ENCODE measurements at regions not wholly inside any gene's neighbourhood (a gene's known extent, or its start where the extent isn't known, plus 50 kb on each side); places are given as distances from the start of the nearest gene placed in this dataset.

- no peaks in the 10 kb centered on the region for H3K9me3 ChIP-seq (replicated peaks in 1 of 2; ENCODE audit: control insufficient read depth in 2 of 2, insufficient read depth in 1 of 2, low read depth in 1 of 2, low read length in 2 of 2)
- no peaks in the 10 kb centered on the region for H3K79me1 ChIP-seq (ENCODE audit: low read depth, low read length)
- H3K27ac ChIP-seq (replicated peaks; ENCODE audit: low read length): no peak overlapping the region
- H3K18ac ChIP-seq (ENCODE audit: low read length): no peak overlapping the region
- no peak overlapping the region for H3K4ac ChIP-seq (ENCODE audit: low read length)
- DNase-seq (ENCODE audit: low spot score): no peak
- no CpG with 5 or more reads among the region's 4 CpGs for WGBS, 2 donors (ENCODE audit: extremely low coverage in 2 of 2, insufficient read length in 2 of 2, insufficient replicate concordance in 1 of 2)
- no peak overlapping the region for H2BK12ac ChIP-seq (ENCODE audit: low read length)
- H3K4me2 ChIP-seq (ENCODE audit: insufficient read depth, low read length, poor library complexity, severe bottlenecking): no peak overlapping the region
- no peak overlapping the region for H3K14ac ChIP-seq (ENCODE audit: low read length)
- no peak overlapping the region for H3K9ac ChIP-seq (ENCODE audit: low read depth, low read length, poor library complexity)
- peaks cover 0 to 6% of the 10 kb centered on the region in 2 donors for H3K4me1 ChIP-seq (ENCODE audit: control insufficient read depth in 2 of 2, insufficient read depth in 1 of 2, low read depth in 1 of 2, low read length in 2 of 2)
- no peak overlapping the region for H2BK5ac ChIP-seq (ENCODE audit: low read length)
- H2BK15ac ChIP-seq (ENCODE audit: low read length): no peak overlapping the region
- H2AFZ ChIP-seq (ENCODE audit: low read length): no peak overlapping the region
- H4K91ac ChIP-seq (ENCODE audit: low read depth, low read length, poor library complexity): no peak overlapping the region
- no peaks in the 10 kb centered on the region for H3K27me3 ChIP-seq (ENCODE audit: control insufficient read depth in 3 of 3, insufficient read depth in 3 of 3, low read depth in 1 of 3, low read length in 3 of 3)
- H3K4me3 ChIP-seq (ENCODE audit: low read length in 2 of 2): no peak overlapping the region
- H2BK120ac ChIP-seq (ENCODE audit: low read depth, low read length): no peak overlapping the region
- H3K23ac ChIP-seq (ENCODE audit: low read depth, low read length, poor library complexity): no peak overlapping the region
- H4K8ac ChIP-seq (ENCODE audit: low read depth, low read length): no peak overlapping the region
- H2AK5ac ChIP-seq (ENCODE audit: low read depth, low read length): no peak overlapping the region
- no peaks in the 10 kb centered on the region for H3K36me3 ChIP-seq (replicated peaks in 1 of 2; ENCODE audit: control insufficient read depth in 2 of 2, insufficient read depth in 2 of 2, low read length in 2 of 2)
These were observed 138.8 kb downstream of the MTPAP start for GRCh38 chr10:30210296-30210695.

- H3K23ac ChIP-seq (ENCODE audit: low read depth, low read length, poor library complexity): no peak overlapping the region
- H3K14ac ChIP-seq (ENCODE audit: low read length): no peak overlapping the region
- H3K36me3 ChIP-seq (replicated peaks in 1 of 2; ENCODE audit: control insufficient read depth in 2 of 2, insufficient read depth in 2 of 2, low read length in 2 of 2): no peaks in the 10 kb centered on the region
- no peak overlapping the region for H3K4ac ChIP-seq (ENCODE audit: low read length)
- no peaks in the 10 kb centered on the region for H3K79me1 ChIP-seq (ENCODE audit: low read depth, low read length)
- H3K9ac ChIP-seq (ENCODE audit: low read depth, low read length, poor library complexity): no peak overlapping the region
- H3K9me3 ChIP-seq (replicated peaks in 1 of 2; ENCODE audit: control insufficient read depth in 2 of 2, insufficient read depth in 1 of 2, low read depth in 1 of 2, low read length in 2 of 2): peaks cover 0 to 10% of the 10 kb centered on the region in 2 donors
- no peaks in the 10 kb centered on the region for H3K27me3 ChIP-seq (ENCODE audit: control insufficient read depth in 3 of 3, insufficient read depth in 3 of 3, low read depth in 1 of 3, low read length in 3 of 3)
- WGBS, 2 donors (ENCODE audit: extremely low coverage in 2 of 2, insufficient read length in 2 of 2, insufficient replicate concordance in 1 of 2): no CpG with 5 or more reads among the region's 2 CpGs
- H2BK12ac ChIP-seq (ENCODE audit: low read length): no peak overlapping the region
- no peak overlapping the region for H4K8ac ChIP-seq (ENCODE audit: low read depth, low read length)
- no peak overlapping the region for H2AK5ac ChIP-seq (ENCODE audit: low read depth, low read length)
- H2BK120ac ChIP-seq (ENCODE audit: low read depth, low read length): no peak overlapping the region
- no peak overlapping the region for H3K4me3 ChIP-seq (ENCODE audit: low read length in 2 of 2)
- no peak for DNase-seq (ENCODE audit: low spot score)
- H3K4me2 ChIP-seq (ENCODE audit: insufficient read depth, low read length, poor library complexity, severe bottlenecking): no peak overlapping the region
- H3K18ac ChIP-seq (ENCODE audit: low read length): no peak overlapping the region
- peaks cover 0 to 6% of the 10 kb centered on the region in 2 donors for H3K4me1 ChIP-seq (ENCODE audit: control insufficient read depth in 2 of 2, insufficient read depth in 1 of 2, low read depth in 1 of 2, low read length in 2 of 2)
- H2BK5ac ChIP-seq (ENCODE audit: low read length): no peak overlapping the region
- no peak overlapping the region for H2BK15ac ChIP-seq (ENCODE audit: low read length)
- H3K27ac ChIP-seq (replicated peaks; ENCODE audit: low read length): no peak overlapping the region
- H4K91ac ChIP-seq (ENCODE audit: low read depth, low read length, poor library complexity): no peak overlapping the region
- no peak overlapping the region for H2AFZ ChIP-seq (ENCODE audit: low read length)
These were observed 140.7 kb downstream of the MTPAP start for GRCh38 chr10:30208330-30208729.

GRCh38 chr10:30207485-30208052 lies 141.5 kb downstream of the MTPAP start:
- H2AFZ ChIP-seq (ENCODE audit: low read length): peak overlapping the region; percentile 12
- H3K9me3 ChIP-seq (replicated peaks in 1 of 2; ENCODE audit: control insufficient read depth in 2 of 2, insufficient read depth in 1 of 2, low read depth in 1 of 2, low read length in 2 of 2): peaks cover 0 to 11% of the 10 kb centered on the region in 2 donors
- DNase-seq (ENCODE audit: low spot score): no peak
- no peaks in the 10 kb centered on the region for H3K27me3 ChIP-seq (ENCODE audit: control insufficient read depth in 3 of 3, insufficient read depth in 3 of 3, low read depth in 1 of 3, low read length in 3 of 3)
- no peak overlapping the region for H3K9ac ChIP-seq (ENCODE audit: low read depth, low read length, poor library complexity)
- no peak overlapping the region for H2BK15ac ChIP-seq (ENCODE audit: low read length)
- no peak overlapping the region for H3K23ac ChIP-seq (ENCODE audit: low read depth, low read length, poor library complexity)
- no peaks in the 10 kb centered on the region for H3K36me3 ChIP-seq (replicated peaks in 1 of 2; ENCODE audit: control insufficient read depth in 2 of 2, insufficient read depth in 2 of 2, low read length in 2 of 2)
- no peak overlapping the region for H2BK120ac ChIP-seq (ENCODE audit: low read depth, low read length)
- peaks cover 0 to 6% of the 10 kb centered on the region in 2 donors for H3K4me1 ChIP-seq (ENCODE audit: control insufficient read depth in 2 of 2, insufficient read depth in 1 of 2, low read depth in 1 of 2, low read length in 2 of 2)
- no peak overlapping the region for H3K4me2 ChIP-seq (ENCODE audit: insufficient read depth, low read length, poor library complexity, severe bottlenecking)
- H3K18ac ChIP-seq (ENCODE audit: low read length): no peak overlapping the region
- WGBS, 2 donors (ENCODE audit: extremely low coverage in 2 of 2, insufficient read length in 2 of 2, insufficient replicate concordance in 1 of 2): no CpG with 5 or more reads among the region's 10 CpGs
- H4K8ac ChIP-seq (ENCODE audit: low read depth, low read length): no peak overlapping the region
- no peak overlapping the region for H2AK5ac ChIP-seq (ENCODE audit: low read depth, low read length)
- H2BK5ac ChIP-seq (ENCODE audit: low read length): no peak overlapping the region
- no peak overlapping the region for H2BK12ac ChIP-seq (ENCODE audit: low read length)
- H3K79me1 ChIP-seq (ENCODE audit: low read depth, low read length): no peaks in the 10 kb centered on the region
- H3K4ac ChIP-seq (ENCODE audit: low read length): no peak overlapping the region
- H3K14ac ChIP-seq (ENCODE audit: low read length): no peak overlapping the region
- H3K4me3 ChIP-seq (ENCODE audit: low read length in 2 of 2): no peak overlapping the region
- H3K27ac ChIP-seq (replicated peaks; ENCODE audit: low read length): no peak overlapping the region
- H4K91ac ChIP-seq (ENCODE audit: low read depth, low read length, poor library complexity): no peak overlapping the region

GRCh38 chr10:30200017-30200415 lies 140.6 kb upstream of the JCAD start:
- Histone ChIP-seq H2BK15ac (ENCODE audit: low read length) (no peak overlapping the region), H3K36me3 (replicated peaks in 1 of 2; ENCODE audit: control insufficient read depth in 2 of 2, insufficient read depth in 2 of 2, low read length in 2 of 2) (no peaks in the 10 kb centered on the region), H3K4me3 (ENCODE audit: low read length in 2 of 2) (no peak overlapping the region), H4K8ac (ENCODE audit: low read depth, low read length) (no peak overlapping the region), H3K18ac (ENCODE audit: low read length) (no peak overlapping the region), H3K79me1 (ENCODE audit: low read depth, low read length) (no peaks in the 10 kb centered on the region), H3K4me2 (ENCODE audit: insufficient read depth, low read length, poor library complexity, severe bottlenecking) (no peak overlapping the region), H3K9ac (ENCODE audit: low read depth, low read length, poor library complexity) (no peak overlapping the region), H2BK12ac (ENCODE audit: low read length) (no peak overlapping the region), H4K91ac (ENCODE audit: low read depth, low read length, poor library complexity) (no peak overlapping the region), H3K4ac (ENCODE audit: low read length) (no peak overlapping the region), H3K14ac (ENCODE audit: low read length) (no peak overlapping the region), H3K9me3 (replicated peaks in 1 of 2; ENCODE audit: control insufficient read depth in 2 of 2, insufficient read depth in 1 of 2, low read depth in 1 of 2, low read length in 2 of 2) (peaks cover 0 to 11% of the 10 kb centered on the region in 2 donors), H3K27me3 (ENCODE audit: control insufficient read depth in 3 of 3, insufficient read depth in 3 of 3, low read depth in 1 of 3, low read length in 3 of 3) (no peaks in the 10 kb centered on the region), H2BK5ac (ENCODE audit: low read length) (no peak overlapping the region), H3K4me1 (ENCODE audit: control insufficient read depth in 2 of 2, insufficient read depth in 1 of 2, low read depth in 1 of 2, low read length in 2 of 2) (peaks cover 2 to 5% of the 10 kb centered on the region in 2 donors), H3K27ac (replicated peaks; ENCODE audit: low read length) (no peak overlapping the region), H3K23ac (ENCODE audit: low read depth, low read length, poor library complexity) (no peak overlapping the region), H2AFZ (ENCODE audit: low read length) (peak overlapping the region; percentile 69), H2AK5ac (ENCODE audit: low read depth, low read length) (no peak overlapping the region), H2BK120ac (ENCODE audit: low read depth, low read length) (no peak overlapping the region)
- DNase-seq (ENCODE audit: low spot score): no peak
- no CpG with 5 or more reads among the region's 4 CpGs for WGBS, 2 donors (ENCODE audit: extremely low coverage in 2 of 2, insufficient read length in 2 of 2, insufficient replicate concordance in 1 of 2)

Measured in neuronal stem cell (in vitro differentiated cells).